Tibial nerve (tissue), 4 donors: ENCODE measurements at regions not wholly inside any gene's neighbourhood (a gene's known extent, or its start where the extent isn't known, plus 50 kb on each side); places are given as distances from the start of the nearest gene placed in this dataset.

Experiments
- DNase-seq, 2 donors: peaks; one replicate each; pipeline ENCODE4 v3.0.0-alpha.2; 2019; ENCODE audit warnings: low spot score in 2 of 2
- H3K27ac ChIP-seq, 4 donors: fragments of 200-600 bp; sonication (generic) in 3 of 4; one replicate each; pipeline ENCODE4 v1.5.1; 2017 to 2019; ENCODE audit warnings: mild to moderate bottlenecking in 1 of 4
- H3K27me3 ChIP-seq, 2 donors: fragments of 200-600 bp; sonication (generic) in 1 of 2; one replicate each; pipeline versions ENCODE4 v1.5.1 to v1.6.0; 2017 to 2019
- H3K36me3 ChIP-seq, 3 donors: fragments of 200-600 bp; sonication (generic); one replicate each; pipeline ENCODE4 v1.5.1; 2018 to 2019
- H3K4me1 ChIP-seq, 4 donors: fragments of 200-600 bp; sonication (generic) in 3 of 4; one replicate each; pipeline ENCODE4 v1.5.1; 2017 to 2019
- H3K4me3 ChIP-seq, 4 donors: fragments of 200-600 bp; sonication (generic) in 3 of 4; one replicate each; pipeline ENCODE4 v1.5.1; 2017 to 2019; ENCODE audit warnings: mild to moderate bottlenecking in 1 of 4, moderate library complexity in 1 of 4
- H3K9me3 ChIP-seq, 4 donors: fragments of 200-600 bp; sonication (generic) in 3 of 4; one replicate each; pipeline ENCODE4 v1.5.1; 2017 to 2019
- EP300 ChIP-seq, 2 donors: sonication (generic); formaldehyde crosslinking; IDR thresholded peaks; one replicate each; pipeline ENCODE4 v1.6.1; 2017; ENCODE audit warnings: antibody characterized with exemption in 2 of 2, mild to moderate bottlenecking in 1 of 2
- POLR2A ChIP-seq, 2 donors: fragments of 450-650 bp; IDR thresholded peaks; one replicate each; pipeline ENCODE4 v1.6.1; 2017; ENCODE audit warnings: antibody characterized with exemption in 2 of 2, mild to moderate bottlenecking in 2 of 2, moderate library complexity in 2 of 2
- WGBS, 2 donors: methylation state at CpG; one replicate each; pipeline ENCODE4 v1.1.5; 2018; 5-methylcytosine and 5-hydroxymethylcytosine counted together
- TF ChIP-seq, protein P1 (sequence below), 5 experiments: fragments of 200-600 bp in 3 of 5; fragments of 450-650 bp in 2 of 5; sonication (generic) in 3 of 5; IDR thresholded peaks; one replicate each; pipeline ENCODE4 v1.5.1; 2016 to 2019; ENCODE audit warnings: antibody characterized with exemption in 5 of 5, mild to moderate bottlenecking in 3 of 5, moderate library complexity in 2 of 5

DNA sequence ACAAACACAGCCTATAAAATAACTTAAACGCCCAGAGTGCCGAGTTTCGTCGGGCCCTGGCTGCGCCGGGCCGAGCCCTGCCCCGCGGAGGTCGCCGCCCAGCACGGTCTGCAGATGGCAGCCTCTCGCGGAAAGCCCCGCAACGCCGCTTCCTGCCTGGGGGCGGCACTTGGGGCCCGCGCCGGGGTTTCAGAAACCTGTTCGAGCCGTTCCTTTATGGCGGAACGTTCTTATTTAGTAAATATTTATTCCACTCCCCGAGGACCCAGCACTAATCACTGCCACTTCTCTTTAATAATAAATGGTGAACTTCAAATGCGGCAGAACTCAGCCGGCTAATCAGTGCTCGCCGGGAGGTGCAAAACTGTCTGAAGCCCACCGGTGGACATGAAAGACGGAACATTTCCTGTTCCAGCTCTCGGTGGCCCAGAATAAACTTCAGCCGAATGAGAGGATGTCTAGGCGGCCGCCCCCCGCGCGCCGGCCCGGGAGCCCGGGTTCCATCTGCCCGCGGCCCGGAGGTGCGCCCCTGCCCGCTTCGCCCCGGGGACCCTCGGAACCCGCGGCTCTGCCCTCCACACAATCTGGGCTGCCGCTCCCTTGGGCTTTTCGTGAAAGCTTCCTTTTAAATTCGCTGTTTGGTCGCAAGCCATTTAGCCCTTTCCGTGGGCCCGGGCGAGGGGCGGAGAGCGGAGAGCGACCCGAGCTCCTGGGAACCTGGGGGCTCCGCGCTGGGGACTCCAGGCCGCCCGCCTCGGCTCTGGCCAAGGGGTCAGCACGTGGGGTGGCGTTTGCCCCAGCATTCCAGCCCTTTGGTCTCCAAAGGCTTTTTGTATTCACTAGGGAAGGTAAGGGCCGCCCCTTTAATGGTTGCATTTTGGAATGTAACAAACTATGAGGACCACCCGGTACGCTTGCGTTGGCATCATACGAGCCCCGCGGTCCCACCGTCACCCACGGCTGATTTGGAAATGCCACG, 110.8 kb upstream of the ATP11B start:
- 1 to 2% methylated on average over 69 to 70 of the region's 80 CpGs for WGBS, 2 donors
- TF ChIP-seq, protein P1, sequence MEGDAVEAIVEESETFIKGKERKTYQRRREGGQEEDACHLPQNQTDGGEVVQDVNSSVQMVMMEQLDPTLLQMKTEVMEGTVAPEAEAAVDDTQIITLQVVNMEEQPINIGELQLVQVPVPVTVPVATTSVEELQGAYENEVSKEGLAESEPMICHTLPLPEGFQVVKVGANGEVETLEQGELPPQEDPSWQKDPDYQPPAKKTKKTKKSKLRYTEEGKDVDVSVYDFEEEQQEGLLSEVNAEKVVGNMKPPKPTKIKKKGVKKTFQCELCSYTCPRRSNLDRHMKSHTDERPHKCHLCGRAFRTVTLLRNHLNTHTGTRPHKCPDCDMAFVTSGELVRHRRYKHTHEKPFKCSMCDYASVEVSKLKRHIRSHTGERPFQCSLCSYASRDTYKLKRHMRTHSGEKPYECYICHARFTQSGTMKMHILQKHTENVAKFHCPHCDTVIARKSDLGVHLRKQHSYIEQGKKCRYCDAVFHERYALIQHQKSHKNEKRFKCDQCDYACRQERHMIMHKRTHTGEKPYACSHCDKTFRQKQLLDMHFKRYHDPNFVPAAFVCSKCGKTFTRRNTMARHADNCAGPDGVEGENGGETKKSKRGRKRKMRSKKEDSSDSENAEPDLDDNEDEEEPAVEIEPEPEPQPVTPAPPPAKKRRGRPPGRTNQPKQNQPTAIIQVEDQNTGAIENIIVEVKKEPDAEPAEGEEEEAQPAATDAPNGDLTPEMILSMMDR (IDR thresholded peaks at IDR 0.05), result peak in 3 of 5 experiments; percentile 36 to 43 (median 41)
- TF ChIP-seq EP300 (IDR thresholded peaks at IDR 0.05) (peak in 1 of 2 donors; percentile 6), POLR2A (IDR thresholded peaks at IDR 0.05) (no peak)
- DNase-seq, result no peak
- peak overlapping the region; percentile 16 to 75 (median 69) for H3K27ac ChIP-seq
- H3K4me3 ChIP-seq, result peak overlapping the region; percentile 40 to 59 (median 50)
- H3K27me3 ChIP-seq, result peaks cover 0 to 37% of the 10 kb centered on the region in 2 donors
- no peaks in the 10 kb centered on the region for H3K36me3 ChIP-seq
- no peaks in the 10 kb centered on the region for H3K9me3 ChIP-seq
- H3K4me1 ChIP-seq, result peaks cover 0 to 17% (median 0%) of the 10 kb centered on the region in 4 donors

DNA sequence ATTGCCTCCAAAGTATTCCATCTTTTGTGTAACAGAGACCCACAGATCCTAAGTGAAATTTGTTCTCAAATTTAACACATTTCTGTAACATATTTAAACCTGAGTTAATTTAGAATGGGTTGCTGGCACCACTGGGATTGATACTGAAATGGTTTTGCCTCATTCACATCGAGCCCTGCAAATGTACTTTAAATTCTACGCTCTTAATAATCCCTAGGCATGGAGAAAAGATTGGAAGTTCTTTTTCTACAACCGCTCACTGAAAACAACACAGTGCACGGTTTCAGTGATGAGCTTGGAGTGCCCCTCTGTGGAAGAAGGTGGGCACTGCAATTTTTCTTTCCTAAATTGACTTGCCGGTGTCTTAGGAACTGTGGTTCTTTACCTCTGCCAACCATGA, 109.9 kb upstream of the ATP11B start:
- peaks cover 0 to 17% (median 0%) of the 10 kb centered on the region in 4 donors for H3K4me1 ChIP-seq
- peak overlapping the region; percentile 16 to 75 (median 69) for H3K27ac ChIP-seq
- TF ChIP-seq POLR2A (IDR thresholded peaks at IDR 0.05), result no peak
- TF ChIP-seq, protein P1 (IDR thresholded peaks at IDR 0.05), result peak; percentile 76 to 87 (median 85)
- TF ChIP-seq EP300 (IDR thresholded peaks at IDR 0.05), result no peak
- peak overlapping the region; percentile 40 to 59 (median 50) for H3K4me3 ChIP-seq
- H3K9me3 ChIP-seq, result no peaks in the 10 kb centered on the region
- 1 to 2% methylated on average over 5 of the region's 5 CpGs for WGBS, 2 donors
- H3K36me3 ChIP-seq, result no peaks in the 10 kb centered on the region
- DNase-seq, result peak; percentile 45 to 87
- peaks cover 0 to 42% of the 10 kb centered on the region in 2 donors for H3K27me3 ChIP-seq

DNA sequence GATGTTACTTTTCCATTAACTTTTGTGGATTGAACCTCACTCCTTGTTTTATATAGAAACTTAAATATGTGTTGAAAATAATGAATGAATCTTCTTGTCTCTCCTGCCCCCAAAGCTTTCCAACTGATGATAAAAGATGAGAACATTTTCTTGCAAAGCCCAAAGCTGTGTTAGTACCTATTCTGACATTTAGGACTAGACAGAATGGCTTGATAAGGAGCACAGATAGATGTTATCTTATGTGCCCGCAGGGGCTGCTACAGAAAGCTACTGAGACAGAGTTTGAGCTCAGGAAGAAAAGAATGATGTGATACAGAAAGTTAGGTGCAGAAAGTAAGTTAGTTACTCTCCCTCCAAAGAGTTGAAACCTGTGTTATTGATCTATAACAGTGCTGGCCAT, 109.4 kb upstream of the ATP11B start:
- no peak overlapping the region for H3K4me3 ChIP-seq
- H3K9me3 ChIP-seq, result no peaks in the 10 kb centered on the region
- H3K27me3 ChIP-seq, result peaks cover 0 to 43% of the 10 kb centered on the region in 2 donors
- 10 to 18% methylated on average over 1 of the region's 1 CpG for WGBS, 2 donors
- peaks cover 0 to 17% (median 0%) of the 10 kb centered on the region in 4 donors for H3K4me1 ChIP-seq
- no peak overlapping the region for H3K27ac ChIP-seq
- DNase-seq, result no peak
- H3K36me3 ChIP-seq, result no peaks in the 10 kb centered on the region
- TF ChIP-seq POLR2A (IDR thresholded peaks at IDR 0.05) (no peak), EP300 (IDR thresholded peaks at IDR 0.05) (no peak)
- TF ChIP-seq, protein P1 (IDR thresholded peaks at IDR 0.05), result no peak

DNA sequence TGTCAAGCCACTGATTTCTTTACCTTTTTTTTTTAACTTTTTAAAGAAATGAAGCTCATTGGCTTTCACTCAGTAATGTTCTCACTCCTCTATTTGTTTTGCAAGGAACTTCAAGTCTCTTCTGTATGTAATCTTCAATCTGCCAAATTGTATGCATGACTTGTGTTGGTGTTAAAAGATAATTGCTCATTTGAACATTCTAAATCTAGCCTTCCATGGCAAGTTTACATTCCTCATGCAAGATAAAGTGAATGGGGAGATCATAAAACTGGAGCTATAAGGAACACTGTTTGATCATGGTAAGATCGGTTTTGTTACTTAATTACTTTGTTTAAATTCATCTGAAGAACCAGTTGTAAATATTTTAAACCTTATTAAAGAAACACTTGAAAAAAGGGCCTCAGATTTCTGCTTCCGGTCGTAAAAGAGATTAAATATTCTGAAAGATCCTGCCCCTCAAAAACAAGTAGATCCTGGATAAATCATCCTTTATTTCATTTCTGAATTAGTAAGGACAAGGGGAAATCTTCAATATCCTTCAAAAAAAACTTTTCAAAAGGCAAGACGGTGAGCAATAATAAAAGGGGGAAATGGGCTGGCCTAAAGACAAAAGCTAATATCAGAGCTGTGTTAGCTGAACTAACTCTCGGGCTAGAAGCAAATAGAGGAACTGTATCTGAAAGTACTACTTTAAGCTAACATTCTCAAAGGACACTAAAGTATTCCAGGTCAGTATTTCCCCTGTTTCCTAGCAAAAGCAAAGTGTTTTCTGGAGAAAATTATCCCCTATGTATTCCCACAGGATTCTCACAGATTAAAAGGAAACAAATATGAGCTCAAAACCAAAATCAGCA, 107.0 kb upstream of the ATP11B start:
- TF ChIP-seq, protein P1 (IDR thresholded peaks at IDR 0.05), result no peak
- TF ChIP-seq EP300 (IDR thresholded peaks at IDR 0.05) (no peak), POLR2A (IDR thresholded peaks at IDR 0.05) (no peak)
- WGBS, 2 donors, result 53 to 60% methylated on average over 5 of the region's 5 CpGs
- peaks cover 0 to 17% (median 0%) of the 10 kb centered on the region in 4 donors for H3K4me1 ChIP-seq
- H3K4me3 ChIP-seq, result no peak overlapping the region
- H3K9me3 ChIP-seq, result no peaks in the 10 kb centered on the region
- no peak for DNase-seq
- peaks cover 0 to 45% of the 10 kb centered on the region in 2 donors for H3K27me3 ChIP-seq
- no peaks in the 10 kb centered on the region for H3K36me3 ChIP-seq
- H3K27ac ChIP-seq, result no peak overlapping the region
